Body of pancreas (tissue), 4 donors: ENCODE measurements at regions not wholly inside any gene's neighbourhood (a gene's known extent, or its start where the extent isn't known, plus 50 kb on each side); places are given as distances from the start of the nearest gene placed in this dataset.

Experiments
- CTCF ChIP-seq, 7 experiments: fragments of 450-650 bp in 4 of 7; fragments of 200-600 bp in 3 of 7; sonication (generic) in 3 of 7; IDR thresholded peaks; one replicate each; pipeline ENCODE4 v1.5.1; 2016 to 2019; ENCODE audit warnings: antibody characterized with exemption in 7 of 7
- POLR2A ChIP-seq, 3 donors: fragments of 450-650 bp; IDR thresholded peaks; one replicate each; pipeline ENCODE4 v1.6.1; 2016; ENCODE audit warnings: antibody characterized with exemption in 3 of 3, mild to moderate bottlenecking in 2 of 3

- TF ChIP-seq CTCF (IDR thresholded peaks at IDR 0.05) (no peak), POLR2A (IDR thresholded peaks at IDR 0.05) (no peak)
Observed at GRCh38 chr10:56934515-56934914, 573.5 kb upstream of the ZWINT start.
